OCI-LY1 (cell line): ENCODE measurements at regions not wholly inside any gene's neighbourhood (a gene's known extent, or its start where the extent isn't known, plus 50 kb on each side); places are given as distances from the start of the nearest gene placed in this dataset.

Experiments
- H2AFZ ChIP-seq: fragments of 200-600 bp; sonication (generic), shearing (Covaris generic); 2 replicates; pipeline ENCODE4 v1.6.0; 2014; ENCODE audit warnings: antibody characterized with exemption, mild to moderate bottlenecking, low read length
- H3F3A ChIP-seq: fragments of 200-600 bp; sonication (generic), shearing (Covaris generic); 2 replicates; pipeline ENCODE4 v1.6.0; 2014; ENCODE audit warnings: mild to moderate bottlenecking, antibody characterized with exemption, low read length, moderate library complexity; ENCODE audit not compliant: insufficient read depth
- H3K27ac ChIP-seq: fragments of 200-600 bp; sonication (generic); 2 replicates; pipeline ENCODE4 v1.5.1; 2014; ENCODE audit warnings: low read length, mixed run types, mild to moderate bottlenecking, low read depth; ENCODE audit not compliant: poor library complexity, severe bottlenecking
- H3K27me3 ChIP-seq: fragments of 200-600 bp; sonication (generic); 2 replicates; pipeline ENCODE4 v1.6.0; 2014; ENCODE audit warnings: antibody characterized with exemption, mild to moderate bottlenecking, low read length, moderate library complexity; ENCODE audit not compliant: insufficient read depth
- H3K36me3 ChIP-seq: fragments of 200-600 bp; sonication (generic); 2 replicates; pipeline ENCODE4 v1.6.1; 2014; ENCODE audit warnings: mild to moderate bottlenecking, antibody characterized with exemption, low read length, moderate library complexity, mixed read lengths; ENCODE audit not compliant: insufficient read depth
- H3K4me1 ChIP-seq: fragments of 200-600 bp; sonication (generic); 2 replicates; pipeline ENCODE4 v1.5.1; 2014; ENCODE audit warnings: mild to moderate bottlenecking, low read length, moderate library complexity; ENCODE audit not compliant: insufficient read depth, severe bottlenecking
- H3K4me2 ChIP-seq: fragments of 200-600 bp; sonication (generic), shearing (Covaris generic); 2 replicates; pipeline ENCODE4 v1.6.1; 2014; ENCODE audit warnings: low read length
- H3K4me3 ChIP-seq: fragments of 200-600 bp; sonication (generic); 2 replicates; pipeline ENCODE4 v1.5.1; 2014; ENCODE audit warnings: low read length, low read depth, mild to moderate bottlenecking, mixed read lengths; ENCODE audit not compliant: poor library complexity, severe bottlenecking
- H3K79me2 ChIP-seq: fragments of 200-600 bp; shearing (Covaris generic); 2 replicates; pipeline ENCODE4 v1.6.1; 2016; ENCODE audit warnings: mixed run types, low read length, mixed read lengths; ENCODE audit not compliant: insufficient read depth
- H3K9ac ChIP-seq: fragments of 200-600 bp; sonication (generic), shearing (Covaris generic); 2 replicates; pipeline ENCODE4 v1.6.1; 2014; ENCODE audit warnings: mild to moderate bottlenecking, low read length, mixed read lengths
- H3K9me2 ChIP-seq: fragments of 200-600 bp; sonication (generic), shearing (Covaris generic); 2 replicates; pipeline ENCODE4 v1.6.1; 2014; ENCODE audit warnings: low read depth, mild to moderate bottlenecking, low read length, mixed read lengths
- H3K9me3 ChIP-seq: fragments of 200-600 bp; shearing (Covaris generic); 2 replicates; pipeline ENCODE4 v1.6.1; 2014; ENCODE audit warnings: low read length, mixed read lengths
- H4K20me1 ChIP-seq: fragments of 200-600 bp; sonication (generic), shearing (Covaris generic); 2 replicates; pipeline ENCODE4 v1.6.0; 2016; ENCODE audit warnings: mild to moderate bottlenecking, low read length; ENCODE audit not compliant: insufficient read depth
- EZH2 ChIP-seq: fragments of 200-600 bp; sonication (generic), shearing (Covaris generic); IDR thresholded peaks from 2 replicates; pipeline ENCODE4 v1.8.0; 2017; ENCODE audit warnings: borderline replicate concordance, mixed run types, mild to moderate bottlenecking, antibody characterized with exemption, low read length, moderate library complexity, mixed read lengths
- TF ChIP-seq, protein P1 (sequence below): fragments of 200-600 bp; sonication (generic), shearing (Covaris generic); IDR thresholded peaks from 2 replicates; pipeline ENCODE4 v1.5.1; 2017; ENCODE audit warnings: mild to moderate bottlenecking, antibody characterized with exemption, low read length, moderate library complexity, mixed read lengths

- Histone ChIP-seq H3K27me3 (no peaks in the 10 kb centered on the region), H4K20me1 (no peaks in the 10 kb centered on the region), H3K9me2 (no peaks in the 10 kb centered on the region; the same call in 1 of the 2 replicates), H3K9me3 (no peaks in the 10 kb centered on the region), H3K4me3 (no peak overlapping the region), H3K36me3 (no peaks in the 10 kb centered on the region), H3K79me2 (no peaks in the 10 kb centered on the region), H3K4me2 (no peak overlapping the region), H3K27ac (no peak overlapping the region), H3F3A (no peaks in the 10 kb centered on the region), H3K9ac (no peak overlapping the region), H2AFZ (no peak overlapping the region), H3K4me1 (no peaks in the 10 kb centered on the region)
- TF ChIP-seq, protein P1, sequence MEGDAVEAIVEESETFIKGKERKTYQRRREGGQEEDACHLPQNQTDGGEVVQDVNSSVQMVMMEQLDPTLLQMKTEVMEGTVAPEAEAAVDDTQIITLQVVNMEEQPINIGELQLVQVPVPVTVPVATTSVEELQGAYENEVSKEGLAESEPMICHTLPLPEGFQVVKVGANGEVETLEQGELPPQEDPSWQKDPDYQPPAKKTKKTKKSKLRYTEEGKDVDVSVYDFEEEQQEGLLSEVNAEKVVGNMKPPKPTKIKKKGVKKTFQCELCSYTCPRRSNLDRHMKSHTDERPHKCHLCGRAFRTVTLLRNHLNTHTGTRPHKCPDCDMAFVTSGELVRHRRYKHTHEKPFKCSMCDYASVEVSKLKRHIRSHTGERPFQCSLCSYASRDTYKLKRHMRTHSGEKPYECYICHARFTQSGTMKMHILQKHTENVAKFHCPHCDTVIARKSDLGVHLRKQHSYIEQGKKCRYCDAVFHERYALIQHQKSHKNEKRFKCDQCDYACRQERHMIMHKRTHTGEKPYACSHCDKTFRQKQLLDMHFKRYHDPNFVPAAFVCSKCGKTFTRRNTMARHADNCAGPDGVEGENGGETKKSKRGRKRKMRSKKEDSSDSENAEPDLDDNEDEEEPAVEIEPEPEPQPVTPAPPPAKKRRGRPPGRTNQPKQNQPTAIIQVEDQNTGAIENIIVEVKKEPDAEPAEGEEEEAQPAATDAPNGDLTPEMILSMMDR, result no peak
- TF ChIP-seq EZH2, result no peak
These were observed 203.7 kb downstream of the AMY1C start for GRCh38 chr1:103953386-103953785.

DNA sequence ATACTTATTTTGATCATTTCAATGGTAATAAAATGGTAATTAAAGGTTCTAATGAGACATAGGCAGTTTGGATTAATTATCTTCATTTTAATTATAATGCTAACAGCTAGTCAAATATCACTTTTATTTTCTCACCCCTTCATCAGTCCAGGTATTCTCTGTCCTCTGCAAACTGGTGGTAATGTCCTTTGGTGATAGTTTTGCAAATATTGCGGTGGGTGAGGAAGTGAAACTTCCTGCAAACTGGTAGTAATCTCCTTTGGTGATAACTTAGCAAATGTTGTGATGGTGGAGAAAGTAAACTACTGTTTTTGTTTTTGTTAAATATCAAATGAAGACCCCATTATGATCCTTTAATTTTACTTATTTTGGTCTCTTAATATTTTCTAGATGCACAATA lies 209.0 kb downstream of the AMY1C start:
- Histone ChIP-seq H3K27me3 (no peaks in the 10 kb centered on the region), H3K9me3 (peaks cover 12% of the 10 kb centered on the region; the same call in 1 of the 2 replicates), H3K36me3 (no peaks in the 10 kb centered on the region), H3F3A (no peaks in the 10 kb centered on the region), H2AFZ (no peak overlapping the region), H3K4me2 (no peak overlapping the region), H3K4me3 (no peak overlapping the region), H4K20me1 (no peaks in the 10 kb centered on the region), H3K4me1 (no peaks in the 10 kb centered on the region), H3K9me2 (no peaks in the 10 kb centered on the region; the same call in 1 of the 2 replicates), H3K79me2 (no peaks in the 10 kb centered on the region), H3K27ac (no peak overlapping the region), H3K9ac (no peak overlapping the region)
- no peak for TF ChIP-seq EZH2
- TF ChIP-seq, protein P1, result no peak

DNA sequence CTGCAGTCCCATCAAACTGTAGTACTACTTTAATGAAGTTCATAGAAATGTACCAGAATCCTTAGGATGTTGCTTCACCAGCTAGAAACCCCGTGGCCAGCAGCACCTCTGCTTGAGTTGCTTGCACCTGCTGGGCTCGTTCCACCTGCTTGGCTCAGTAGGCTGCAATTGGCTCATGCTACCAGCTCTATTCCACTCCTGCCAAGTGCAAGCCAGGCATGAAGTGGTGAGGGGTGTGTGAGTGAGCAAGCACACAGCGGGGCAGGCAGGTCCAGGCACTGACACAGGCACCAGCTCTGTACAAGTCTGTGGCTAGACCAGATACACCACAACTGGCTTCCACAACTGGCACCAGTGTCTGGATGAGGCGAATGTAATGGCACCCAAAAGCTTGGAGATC lies 209.9 kb downstream of the AMY1C start:
- H3K9me3 ChIP-seq, result peaks cover 12% of the 10 kb centered on the region; the same call in 1 of the 2 replicates
- no peak overlapping the region for H3K9ac ChIP-seq
- no peak overlapping the region for H3K4me2 ChIP-seq
- no peaks in the 10 kb centered on the region for H3K79me2 ChIP-seq
- no peaks in the 10 kb centered on the region; the same call in 1 of the 2 replicates for H3K9me2 ChIP-seq
- no peaks in the 10 kb centered on the region for H3F3A ChIP-seq
- TF ChIP-seq EZH2, result no peak
- TF ChIP-seq, protein P1, result no peak
- no peak overlapping the region for H3K4me3 ChIP-seq
- no peaks in the 10 kb centered on the region for H3K27me3 ChIP-seq
- no peaks in the 10 kb centered on the region for H3K36me3 ChIP-seq
- no peak overlapping the region for H2AFZ ChIP-seq
- H3K4me1 ChIP-seq, result no peaks in the 10 kb centered on the region
- no peaks in the 10 kb centered on the region for H4K20me1 ChIP-seq
- H3K27ac ChIP-seq, result no peak overlapping the region
